Liver (tissue), 3 donors: ENCODE measurements at regions not wholly inside any gene's neighbourhood (a gene's known extent, or its start where the extent isn't known, plus 50 kb on each side); places are given as distances from the start of the nearest gene placed in this dataset.

Source experiments
- FOXA1 ChIP-seq: IDR thresholded peaks from 2 replicates; pipeline ENCODE4 v1.6.1; 2016; ENCODE audit warnings: antibody characterized with exemption
- HNF4A ChIP-seq, 2 donors: conservative IDR thresholded peaks; 2 replicates each; pipeline ENCODE4 v1.6.1; 2016; ENCODE audit warnings: antibody characterized with exemption in 2 of 2, mild to moderate bottlenecking in 2 of 2
- JUND ChIP-seq, 2 donors: IDR thresholded peaks; 2 replicates each; pipeline ENCODE4 v1.6.1; 2016; ENCODE audit warnings: antibody characterized with exemption in 2 of 2
- RAD21 ChIP-seq, 2 donors: IDR thresholded peaks; 2 replicates each; pipeline ENCODE4 v1.6.1; 2016; ENCODE audit warnings: antibody characterized with exemption in 2 of 2, mild to moderate bottlenecking in 2 of 2
- SP1 ChIP-seq: IDR thresholded peaks from 2 replicates; pipeline ENCODE4 v1.6.1; 2018; ENCODE audit warnings: antibody characterized with exemption, mild to moderate bottlenecking
- TAF1 ChIP-seq: conservative IDR thresholded peaks from 2 replicates; pipeline ENCODE4 v1.6.1; 2016; ENCODE audit warnings: antibody characterized with exemption, mild to moderate bottlenecking
- YY1 ChIP-seq: IDR thresholded peaks from 2 replicates; pipeline ENCODE4 v1.6.1; 2016; ENCODE audit warnings: antibody characterized with exemption, mild to moderate bottlenecking
- TF ChIP-seq, protein P1 (sequence below): fragments of 150-350 bp; IDR thresholded peaks from 2 replicates; pipeline ENCODE4 v1.5.1; 2017; ENCODE audit warnings: improper control_type of control experiment, low read depth, low read length; ENCODE audit not compliant: missing input control
- TF ChIP-seq, protein P2 (sequence below): IDR thresholded peaks from 2 replicates; pipeline ENCODE4 v1.6.1; 2016; ENCODE audit warnings: antibody characterized with exemption
- TF ChIP-seq, protein P3 (sequence below): IDR thresholded peaks from 2 replicates; pipeline ENCODE4 v1.6.1; 2016; ENCODE audit warnings: antibody characterized with exemption, mild to moderate bottlenecking
- TF ChIP-seq, protein P4 (sequence below): IDR thresholded peaks from 2 replicates; pipeline ENCODE4 v1.6.1; 2016; ENCODE audit warnings: antibody characterized with exemption
- TF ChIP-seq, protein P5 (sequence below): IDR thresholded peaks from 2 replicates; pipeline ENCODE4 v1.6.1; 2016; ENCODE audit warnings: antibody characterized with exemption
- donor health status: healthy.
- donor health status: healthy.

DNA sequence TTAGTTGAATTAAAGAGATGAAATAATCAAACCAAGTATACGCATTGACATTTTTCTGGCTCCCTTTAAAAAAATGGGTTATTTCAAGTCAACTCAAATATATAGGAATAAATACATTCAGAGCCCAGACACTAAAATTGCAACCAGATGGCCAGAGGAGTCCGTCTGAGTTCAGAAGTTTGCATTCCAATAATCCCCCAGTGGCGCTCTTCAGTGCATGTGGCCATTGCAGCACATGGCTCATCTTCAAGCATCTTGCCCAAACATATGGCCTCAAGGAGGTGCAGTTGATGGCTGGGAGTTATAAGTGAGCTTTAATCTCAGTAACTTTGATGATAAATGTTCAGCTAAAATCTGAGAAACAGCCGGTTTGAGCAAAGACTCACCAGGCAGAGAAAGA is 295.8 kb upstream of the LRRN1 start:
- TF ChIP-seq, protein P1, sequence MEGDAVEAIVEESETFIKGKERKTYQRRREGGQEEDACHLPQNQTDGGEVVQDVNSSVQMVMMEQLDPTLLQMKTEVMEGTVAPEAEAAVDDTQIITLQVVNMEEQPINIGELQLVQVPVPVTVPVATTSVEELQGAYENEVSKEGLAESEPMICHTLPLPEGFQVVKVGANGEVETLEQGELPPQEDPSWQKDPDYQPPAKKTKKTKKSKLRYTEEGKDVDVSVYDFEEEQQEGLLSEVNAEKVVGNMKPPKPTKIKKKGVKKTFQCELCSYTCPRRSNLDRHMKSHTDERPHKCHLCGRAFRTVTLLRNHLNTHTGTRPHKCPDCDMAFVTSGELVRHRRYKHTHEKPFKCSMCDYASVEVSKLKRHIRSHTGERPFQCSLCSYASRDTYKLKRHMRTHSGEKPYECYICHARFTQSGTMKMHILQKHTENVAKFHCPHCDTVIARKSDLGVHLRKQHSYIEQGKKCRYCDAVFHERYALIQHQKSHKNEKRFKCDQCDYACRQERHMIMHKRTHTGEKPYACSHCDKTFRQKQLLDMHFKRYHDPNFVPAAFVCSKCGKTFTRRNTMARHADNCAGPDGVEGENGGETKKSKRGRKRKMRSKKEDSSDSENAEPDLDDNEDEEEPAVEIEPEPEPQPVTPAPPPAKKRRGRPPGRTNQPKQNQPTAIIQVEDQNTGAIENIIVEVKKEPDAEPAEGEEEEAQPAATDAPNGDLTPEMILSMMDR: no peak
- TF ChIP-seq TAF1: no peak
- TF ChIP-seq, protein P2, sequence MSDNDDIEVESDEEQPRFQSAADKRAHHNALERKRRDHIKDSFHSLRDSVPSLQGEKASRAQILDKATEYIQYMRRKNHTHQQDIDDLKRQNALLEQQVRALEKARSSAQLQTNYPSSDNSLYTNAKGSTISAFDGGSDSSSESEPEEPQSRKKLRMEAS: no peak
- no peak for TF ChIP-seq RAD21 (IDR thresholded peaks at IDR 0.05)
- TF ChIP-seq JUND (IDR thresholded peaks at IDR 0.05): no peak
- no peak for TF ChIP-seq YY1
- no peak for TF ChIP-seq SP1
- TF ChIP-seq, protein P3, sequence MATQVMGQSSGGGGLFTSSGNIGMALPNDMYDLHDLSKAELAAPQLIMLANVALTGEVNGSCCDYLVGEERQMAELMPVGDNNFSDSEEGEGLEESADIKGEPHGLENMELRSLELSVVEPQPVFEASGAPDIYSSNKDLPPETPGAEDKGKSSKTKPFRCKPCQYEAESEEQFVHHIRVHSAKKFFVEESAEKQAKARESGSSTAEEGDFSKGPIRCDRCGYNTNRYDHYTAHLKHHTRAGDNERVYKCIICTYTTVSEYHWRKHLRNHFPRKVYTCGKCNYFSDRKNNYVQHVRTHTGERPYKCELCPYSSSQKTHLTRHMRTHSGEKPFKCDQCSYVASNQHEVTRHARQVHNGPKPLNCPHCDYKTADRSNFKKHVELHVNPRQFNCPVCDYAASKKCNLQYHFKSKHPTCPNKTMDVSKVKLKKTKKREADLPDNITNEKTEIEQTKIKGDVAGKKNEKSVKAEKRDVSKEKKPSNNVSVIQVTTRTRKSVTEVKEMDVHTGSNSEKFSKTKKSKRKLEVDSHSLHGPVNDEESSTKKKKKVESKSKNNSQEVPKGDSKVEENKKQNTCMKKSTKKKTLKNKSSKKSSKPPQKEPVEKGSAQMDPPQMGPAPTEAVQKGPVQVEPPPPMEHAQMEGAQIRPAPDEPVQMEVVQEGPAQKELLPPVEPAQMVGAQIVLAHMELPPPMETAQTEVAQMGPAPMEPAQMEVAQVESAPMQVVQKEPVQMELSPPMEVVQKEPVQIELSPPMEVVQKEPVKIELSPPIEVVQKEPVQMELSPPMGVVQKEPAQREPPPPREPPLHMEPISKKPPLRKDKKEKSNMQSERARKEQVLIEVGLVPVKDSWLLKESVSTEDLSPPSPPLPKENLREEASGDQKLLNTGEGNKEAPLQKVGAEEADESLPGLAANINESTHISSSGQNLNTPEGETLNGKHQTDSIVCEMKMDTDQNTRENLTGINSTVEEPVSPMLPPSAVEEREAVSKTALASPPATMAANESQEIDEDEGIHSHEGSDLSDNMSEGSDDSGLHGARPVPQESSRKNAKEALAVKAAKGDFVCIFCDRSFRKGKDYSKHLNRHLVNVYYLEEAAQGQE: no peak
- TF ChIP-seq FOXA1: no peak
- TF ChIP-seq, protein P4, sequence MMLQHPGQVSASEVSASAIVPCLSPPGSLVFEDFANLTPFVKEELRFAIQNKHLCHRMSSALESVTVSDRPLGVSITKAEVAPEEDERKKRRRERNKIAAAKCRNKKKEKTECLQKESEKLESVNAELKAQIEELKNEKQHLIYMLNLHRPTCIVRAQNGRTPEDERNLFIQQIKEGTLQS: no peak
- TF ChIP-seq, protein P5, sequence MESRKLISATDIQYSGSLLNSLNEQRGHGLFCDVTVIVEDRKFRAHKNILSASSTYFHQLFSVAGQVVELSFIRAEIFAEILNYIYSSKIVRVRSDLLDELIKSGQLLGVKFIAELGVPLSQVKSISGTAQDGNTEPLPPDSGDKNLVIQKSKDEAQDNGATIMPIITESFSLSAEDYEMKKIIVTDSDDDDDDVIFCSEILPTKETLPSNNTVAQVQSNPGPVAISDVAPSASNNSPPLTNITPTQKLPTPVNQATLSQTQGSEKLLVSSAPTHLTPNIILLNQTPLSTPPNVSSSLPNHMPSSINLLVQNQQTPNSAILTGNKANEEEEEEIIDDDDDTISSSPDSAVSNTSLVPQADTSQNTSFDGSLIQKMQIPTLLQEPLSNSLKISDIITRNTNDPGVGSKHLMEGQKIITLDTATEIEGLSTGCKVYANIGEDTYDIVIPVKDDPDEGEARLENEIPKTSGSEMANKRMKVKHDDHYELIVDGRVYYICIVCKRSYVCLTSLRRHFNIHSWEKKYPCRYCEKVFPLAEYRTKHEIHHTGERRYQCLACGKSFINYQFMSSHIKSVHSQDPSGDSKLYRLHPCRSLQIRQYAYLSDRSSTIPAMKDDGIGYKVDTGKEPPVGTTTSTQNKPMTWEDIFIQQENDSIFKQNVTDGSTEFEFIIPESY: no peak
- no peak for TF ChIP-seq HNF4A (conservative IDR thresholded peaks at IDR 0.05)
